Panc1 (cell line): ENCODE measurements at regions not wholly inside any gene's neighbourhood (a gene's known extent, or its start where the extent isn't known, plus 50 kb on each side); places are given as distances from the start of the nearest gene placed in this dataset.

ENCODE experiments used
- ATAC-seq: fragments of 200-7000 bp; cut with Tn5 transposase; 2 replicates; pipeline ENCODE4 v1.9.1; 2020; ENCODE audit warnings: mild to moderate bottlenecking, moderate library complexity
- BruUV-seq: library from RNA; stranded (reverse); fragments of 400-500 nt; replicated peaks from 2 replicates; lab custom pipeline; 2021; lab: Mats Ljungman, UMichigan
- CTCF ChIA-PET: fragments of 300-600 bp; sonication (Branson Sonifier 250); formaldehyde crosslinking; loops from one replicate; lab custom pipeline; 2022; ENCODE audit warnings: antibody characterized with exemption; lab: Charles Lee
- POLR2A ChIA-PET: fragments of 300-600 bp; sonication (Branson Sonifier 250); formaldehyde crosslinking; loops from one replicate; lab custom pipeline; 2022; ENCODE audit warnings: antibody characterized with exemption; lab: Charles Lee
- DNase-seq: peaks from one replicate; pipeline ENCODE4 v3.0.0-alpha.2; 2010; ENCODE audit warnings: low read depth, low spot score
- H3K27ac ChIP-seq: 2 replicates; pipeline ENCODE4 v1.5.1; 2011; ENCODE audit warnings: mild to moderate bottlenecking, low read length, inconsistent platforms
- H3K27me3 ChIP-seq: fragments of 200-500 bp; sonication (Bioruptor generic); 2 replicates; pipeline ENCODE4 v1.6.0; 2014; ENCODE audit warnings: low read length, inconsistent platforms; ENCODE audit not compliant: control insufficient read depth, insufficient read depth
- H3K36me3 ChIP-seq: fragments of 200-500 bp; sonication (Bioruptor generic); 2 replicates; pipeline ENCODE4 v1.5.1; 2014; ENCODE audit warnings: inconsistent platforms, mild to moderate bottlenecking, low read length, moderate library complexity; ENCODE audit not compliant: control insufficient read depth, insufficient read depth
- H3K4me1 ChIP-seq: 2 replicates; pipeline ENCODE4 v1.5.1; 2011; ENCODE audit warnings: inconsistent platforms, mild to moderate bottlenecking, low read length, moderate library complexity; ENCODE audit not compliant: control insufficient read depth, insufficient read depth
- H3K4me3 ChIP-seq, 2 experiments: 2 replicates each; pipeline ENCODE4 v1.5.1; 2011 to 2012; ENCODE audit warnings: low read depth in 2 of 2, low read length in 2 of 2, mild to moderate bottlenecking in 2 of 2, inconsistent platforms in 1 of 2, moderate library complexity in 1 of 2
- H3K9me3 ChIP-seq: fragments of 200-500 bp; sonication (Bioruptor generic); 2 replicates; pipeline ENCODE4 v1.5.1; 2014; ENCODE audit warnings: low read depth, mild to moderate bottlenecking, inconsistent platforms, low read length, moderate library complexity; ENCODE audit not compliant: control insufficient read depth, insufficient read depth
- CTCF ChIP-seq: fragments of 450-650 bp; IDR thresholded peaks from 2 replicates; pipeline ENCODE4 v1.5.1; 2017; ENCODE audit warnings: mild to moderate bottlenecking
- POLR2AphosphoS5 ChIP-seq: IDR thresholded peaks from 2 replicates; pipeline ENCODE4 v1.6.1; 2012; ENCODE audit warnings: mild to moderate bottlenecking, low read depth, low read length, moderate library complexity
- SIN3A ChIP-seq: IDR thresholded peaks from 2 replicates; pipeline ENCODE4 v1.6.1; 2012; ENCODE audit warnings: low read depth, mild to moderate bottlenecking, low read length, moderate library complexity, borderline replicate concordance; ENCODE audit not compliant: insufficient read depth
- TCF7L2 ChIP-seq: IDR thresholded peaks from 2 replicates; pipeline ENCODE4 v1.6.1; 2011; ENCODE audit warnings: mild to moderate bottlenecking, low read depth, low read length, inconsistent platforms
- in situ Hi-C: cut with HindIII; loops from 2 replicates; pipeline ENCODE4 v1.10.0; 2016; ENCODE audit warnings: low sequenced_read_pairs, low pct_unique_long_range_greater_than_20kb
- intact Hi-C: fragments of 100-400 bp; cut with micrococcal nuclease; formaldehyde crosslinking; loops from one replicate; pipeline ENCODE4 v1.10.0; 2022; ENCODE audit not compliant: unreplicated experiment
- TF ChIP-seq, protein P1 (sequence below), 2 experiments: IDR thresholded peaks; 2 replicates each; pipeline ENCODE4 v1.6.1; 2011 to 2012; ENCODE audit warnings: low read depth in 2 of 2, control low read depth in 1 of 2, low read length in 1 of 2, mild to moderate bottlenecking in 1 of 2, moderate library complexity in 1 of 2; ENCODE audit not compliant: insufficient read depth in 1 of 2

DNA sequence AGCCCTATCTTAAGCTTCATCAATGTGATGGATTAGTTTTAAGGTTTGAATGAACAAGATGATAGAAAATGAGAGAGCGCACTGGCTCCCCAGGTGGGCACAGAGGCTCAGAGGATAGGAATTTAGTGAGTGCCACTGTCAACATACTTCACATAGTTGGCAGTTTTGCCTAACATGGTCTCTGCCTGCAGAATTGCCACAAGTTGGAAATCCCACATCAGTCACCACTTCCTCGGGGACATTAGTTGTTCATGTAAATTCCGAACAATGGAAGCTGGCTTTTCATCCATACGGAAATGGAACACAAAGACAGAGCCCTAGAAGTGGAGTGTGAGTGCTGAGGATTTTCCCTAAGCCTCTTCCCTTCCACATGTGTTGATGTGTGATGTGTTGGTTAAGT lies 123.9 kb upstream of the PHACTR1 start:
- CTCF ChIA-PET = interaction anchor here (0.9 kb wide), 1 partner anchor 297 kb away, joined by 3 read pairs; no protein-coding TSS in a partner anchor
- intact Hi-C loops (no loop called here), in situ Hi-C loops (no loop called here)
- DNase-seq (no peak), ATAC-seq (peak; percentile 73)
- H3K4me1 ChIP-seq = no peaks in the 10 kb centered on the region
- H3K4me3 ChIP-seq = no peak overlapping the region
- no TSS peak for BruUV-seq
- H3K27ac ChIP-seq = peak overlapping the region; percentile 58; the same call in 1 of the 2 replicates
- no peaks in the 10 kb centered on the region for H3K9me3 ChIP-seq
- POLR2A ChIA-PET = no interaction called here
- no peaks in the 10 kb centered on the region for H3K27me3 ChIP-seq
- TF ChIP-seq CTCF (no peak), SIN3A (no peak), TCF7L2 (no peak), POLR2AphosphoS5 (no peak)
- TF ChIP-seq, protein P1, sequence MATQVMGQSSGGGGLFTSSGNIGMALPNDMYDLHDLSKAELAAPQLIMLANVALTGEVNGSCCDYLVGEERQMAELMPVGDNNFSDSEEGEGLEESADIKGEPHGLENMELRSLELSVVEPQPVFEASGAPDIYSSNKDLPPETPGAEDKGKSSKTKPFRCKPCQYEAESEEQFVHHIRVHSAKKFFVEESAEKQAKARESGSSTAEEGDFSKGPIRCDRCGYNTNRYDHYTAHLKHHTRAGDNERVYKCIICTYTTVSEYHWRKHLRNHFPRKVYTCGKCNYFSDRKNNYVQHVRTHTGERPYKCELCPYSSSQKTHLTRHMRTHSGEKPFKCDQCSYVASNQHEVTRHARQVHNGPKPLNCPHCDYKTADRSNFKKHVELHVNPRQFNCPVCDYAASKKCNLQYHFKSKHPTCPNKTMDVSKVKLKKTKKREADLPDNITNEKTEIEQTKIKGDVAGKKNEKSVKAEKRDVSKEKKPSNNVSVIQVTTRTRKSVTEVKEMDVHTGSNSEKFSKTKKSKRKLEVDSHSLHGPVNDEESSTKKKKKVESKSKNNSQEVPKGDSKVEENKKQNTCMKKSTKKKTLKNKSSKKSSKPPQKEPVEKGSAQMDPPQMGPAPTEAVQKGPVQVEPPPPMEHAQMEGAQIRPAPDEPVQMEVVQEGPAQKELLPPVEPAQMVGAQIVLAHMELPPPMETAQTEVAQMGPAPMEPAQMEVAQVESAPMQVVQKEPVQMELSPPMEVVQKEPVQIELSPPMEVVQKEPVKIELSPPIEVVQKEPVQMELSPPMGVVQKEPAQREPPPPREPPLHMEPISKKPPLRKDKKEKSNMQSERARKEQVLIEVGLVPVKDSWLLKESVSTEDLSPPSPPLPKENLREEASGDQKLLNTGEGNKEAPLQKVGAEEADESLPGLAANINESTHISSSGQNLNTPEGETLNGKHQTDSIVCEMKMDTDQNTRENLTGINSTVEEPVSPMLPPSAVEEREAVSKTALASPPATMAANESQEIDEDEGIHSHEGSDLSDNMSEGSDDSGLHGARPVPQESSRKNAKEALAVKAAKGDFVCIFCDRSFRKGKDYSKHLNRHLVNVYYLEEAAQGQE (IDR thresholded peaks at IDR 0.05; ENCODE audit: insufficient read depth in 1 of 2, low read depth in 2 of 2, low read length in 1 of 2) = no peak
- no peaks in the 10 kb centered on the region for H3K36me3 ChIP-seq

DNA sequence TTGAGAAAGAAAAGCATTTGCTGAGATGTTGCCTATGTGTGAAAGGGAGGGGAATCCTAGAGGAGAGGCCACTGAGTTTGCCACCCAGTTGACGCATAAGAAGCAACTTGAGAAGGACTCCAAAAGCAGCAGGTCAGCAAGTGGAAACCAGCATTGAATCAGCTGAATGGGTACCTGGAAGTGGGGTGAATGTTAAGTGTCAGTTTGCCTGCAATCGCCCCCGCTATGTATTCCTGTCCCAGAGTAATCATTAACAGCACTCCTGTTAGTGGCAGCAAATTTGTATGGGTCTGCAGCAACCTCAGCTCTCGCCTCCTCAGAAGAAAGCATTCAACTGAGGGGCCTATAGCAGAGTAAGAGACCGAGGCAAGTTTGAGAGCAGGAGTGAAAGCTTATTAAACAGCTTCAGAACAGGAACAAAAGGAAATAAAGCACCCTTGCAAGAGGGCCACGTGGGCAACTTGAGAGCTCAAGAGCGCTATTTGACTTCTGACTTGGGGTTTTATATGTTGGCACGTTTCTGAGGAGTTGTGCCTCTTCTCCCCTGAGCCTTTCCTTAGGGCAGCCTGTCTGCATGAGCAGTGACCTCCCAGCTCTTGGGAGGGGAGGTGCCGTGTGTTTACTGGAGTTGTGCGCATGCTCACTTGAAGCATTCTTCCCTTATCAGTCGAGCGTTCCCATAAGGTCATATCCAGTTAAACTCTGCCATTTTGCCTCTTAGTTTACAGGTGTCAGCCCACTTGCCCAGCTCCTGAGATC lies 122.6 kb upstream of the PHACTR1 start:
- Histone ChIP-seq H3K27me3 (no peaks in the 10 kb centered on the region), H3K4me3 (no peak overlapping the region), H3K36me3 (no peaks in the 10 kb centered on the region), H3K9me3 (no peaks in the 10 kb centered on the region), H3K27ac (peak overlapping the region; percentile 58; the same call in 1 of the 2 replicates), H3K4me1 (no peaks in the 10 kb centered on the region)
- no TSS peak for BruUV-seq
- in situ Hi-C loops (no loop called here), intact Hi-C loops (no loop called here)
- TF ChIP-seq, protein P1 (IDR thresholded peaks at IDR 0.05; ENCODE audit: insufficient read depth in 1 of 2, low read depth in 2 of 2, low read length in 1 of 2) = no peak
- TF ChIP-seq SIN3A = no peak
- no peak for TF ChIP-seq CTCF
- TF ChIP-seq TCF7L2 = no peak
- no peak for TF ChIP-seq POLR2AphosphoS5
- ATAC-seq = no peak
- ChIA-PET POLR2A (no interaction called here), CTCF (no interaction called here)
- no peak for DNase-seq
